ENCODE measurements at regions not wholly inside any gene's neighbourhood (a gene's known extent, or its start where the extent isn't known, plus 50 kb on each side); places are given as distances from the start of the nearest gene placed in this dataset.

GRCh38 chr11:28401446-28401845, 293.3 kb downstream of the METTL15 start:
- no peak for DNase-seq (ENCODE audit: extremely low read depth, insufficient read length)
- Histone ChIP-seq H3K27me3 (replicated peaks; ENCODE audit: control insufficient read depth, insufficient read depth, low read length) (no peaks in the 10 kb centered on the region), H3K4me3 (replicated peaks; ENCODE audit: low read depth, low read length) (no peak overlapping the region), H3K36me3 (ENCODE audit: control insufficient read depth, insufficient read depth, low read length) (no peaks in the 10 kb centered on the region)
- no peak for TF ChIP-seq CTCF (IDR thresholded peaks at IDR 0.05; ENCODE audit: insufficient read depth, low read length, poor library complexity, severe bottlenecking)

GRCh38 chr11:28400331-28401100, 292.3 kb downstream of the METTL15 start:
- Histone ChIP-seq H3K4me3 (replicated peaks; ENCODE audit: low read depth, low read length) (no peak overlapping the region), H3K27me3 (replicated peaks; ENCODE audit: control insufficient read depth, insufficient read depth, low read length) (no peaks in the 10 kb centered on the region), H3K36me3 (ENCODE audit: control insufficient read depth, insufficient read depth, low read length) (no peaks in the 10 kb centered on the region)
- no peak for TF ChIP-seq CTCF (IDR thresholded peaks at IDR 0.05; ENCODE audit: insufficient read depth, low read length, poor library complexity, severe bottlenecking)
- no peak for DNase-seq (ENCODE audit: extremely low read depth, insufficient read length)

- H3K27me3 ChIP-seq (replicated peaks; ENCODE audit: control insufficient read depth, insufficient read depth, low read length) = no peaks in the 10 kb centered on the region
- H3K4me3 ChIP-seq (replicated peaks; ENCODE audit: low read depth, low read length) = no peak overlapping the region
- H3K36me3 ChIP-seq (ENCODE audit: control insufficient read depth, insufficient read depth, low read length) = no peaks in the 10 kb centered on the region
- no peak for TF ChIP-seq CTCF (IDR thresholded peaks at IDR 0.05; ENCODE audit: insufficient read depth, low read length, poor library complexity, severe bottlenecking)
- no peak for DNase-seq (ENCODE audit: extremely low read depth, insufficient read length)
These were observed 285.2 kb downstream of the METTL15 start for GRCh38 chr11:28393348-28393747.

- no peak overlapping the region for H3K4me3 ChIP-seq (replicated peaks; ENCODE audit: low read depth, low read length)
- DNase-seq (ENCODE audit: extremely low read depth, insufficient read length) = no peak
- no peak for TF ChIP-seq CTCF (IDR thresholded peaks at IDR 0.05; ENCODE audit: insufficient read depth, low read length, poor library complexity, severe bottlenecking)
- H3K36me3 ChIP-seq (ENCODE audit: control insufficient read depth, insufficient read depth, low read length) = no peaks in the 10 kb centered on the region
- H3K27me3 ChIP-seq (replicated peaks; ENCODE audit: control insufficient read depth, insufficient read depth, low read length) = no peaks in the 10 kb centered on the region
These were observed 276.2 kb downstream of the METTL15 start for GRCh38 chr11:28384418-28384817.

- Histone ChIP-seq H3K36me3 (ENCODE audit: control insufficient read depth, insufficient read depth, low read length) (no peaks in the 10 kb centered on the region), H3K4me3 (replicated peaks; ENCODE audit: low read depth, low read length) (no peak overlapping the region), H3K27me3 (replicated peaks; ENCODE audit: control insufficient read depth, insufficient read depth, low read length) (no peaks in the 10 kb centered on the region)
- DNase-seq (ENCODE audit: extremely low read depth, insufficient read length) = no peak
- TF ChIP-seq CTCF (IDR thresholded peaks at IDR 0.05; ENCODE audit: insufficient read depth, low read length, poor library complexity, severe bottlenecking) = no peak
These were observed 275.3 kb downstream of the METTL15 start for GRCh38 chr11:28383456-28383855.
